Epithelial cell of proximal tubule (primary cell): ENCODE measurements at regions not wholly inside any gene's neighbourhood (a gene's known extent, or its start where the extent isn't known, plus 50 kb on each side); places are given as distances from the start of the nearest gene placed in this dataset.

Source experiments
- DNase-seq: peaks from one replicate; pipeline ENCODE4 v3.0.0-alpha.2; 2011; ENCODE audit warnings: low read depth
- H3K4me3 ChIP-seq: 2 replicates; pipeline ENCODE4 v1.5.1; 2011; ENCODE audit warnings: low read depth, mild to moderate bottlenecking, low read length
- TF ChIP-seq, protein P1 (sequence below): conservative IDR thresholded peaks from 2 replicates; pipeline ENCODE4 v1.5.1; 2012; ENCODE audit warnings: low read depth, mild to moderate bottlenecking, low read length

DNA sequence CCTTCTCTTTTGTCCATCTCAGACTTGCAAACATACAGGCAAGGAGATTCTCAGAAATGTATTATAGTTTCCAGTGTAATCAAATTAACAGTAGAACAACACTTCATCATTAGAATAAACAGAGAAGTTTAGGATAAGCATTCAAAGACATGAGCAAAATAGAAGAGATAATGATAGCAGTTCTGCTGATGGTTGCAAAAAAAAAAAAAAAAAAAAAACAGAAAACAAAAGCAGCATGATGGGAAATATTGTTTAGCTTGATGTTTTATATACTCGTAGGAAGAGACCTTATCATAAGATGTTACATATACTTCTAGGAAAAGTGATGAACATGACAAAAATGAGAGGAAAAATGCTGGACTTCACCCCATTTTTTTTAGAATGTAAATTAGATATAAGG is 1356.2 kb downstream of the MAT2B start:
- TF ChIP-seq, protein P1, sequence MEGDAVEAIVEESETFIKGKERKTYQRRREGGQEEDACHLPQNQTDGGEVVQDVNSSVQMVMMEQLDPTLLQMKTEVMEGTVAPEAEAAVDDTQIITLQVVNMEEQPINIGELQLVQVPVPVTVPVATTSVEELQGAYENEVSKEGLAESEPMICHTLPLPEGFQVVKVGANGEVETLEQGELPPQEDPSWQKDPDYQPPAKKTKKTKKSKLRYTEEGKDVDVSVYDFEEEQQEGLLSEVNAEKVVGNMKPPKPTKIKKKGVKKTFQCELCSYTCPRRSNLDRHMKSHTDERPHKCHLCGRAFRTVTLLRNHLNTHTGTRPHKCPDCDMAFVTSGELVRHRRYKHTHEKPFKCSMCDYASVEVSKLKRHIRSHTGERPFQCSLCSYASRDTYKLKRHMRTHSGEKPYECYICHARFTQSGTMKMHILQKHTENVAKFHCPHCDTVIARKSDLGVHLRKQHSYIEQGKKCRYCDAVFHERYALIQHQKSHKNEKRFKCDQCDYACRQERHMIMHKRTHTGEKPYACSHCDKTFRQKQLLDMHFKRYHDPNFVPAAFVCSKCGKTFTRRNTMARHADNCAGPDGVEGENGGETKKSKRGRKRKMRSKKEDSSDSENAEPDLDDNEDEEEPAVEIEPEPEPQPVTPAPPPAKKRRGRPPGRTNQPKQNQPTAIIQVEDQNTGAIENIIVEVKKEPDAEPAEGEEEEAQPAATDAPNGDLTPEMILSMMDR, result no peak
- no peak for DNase-seq
- no peak overlapping the region for H3K4me3 ChIP-seq

DNA sequence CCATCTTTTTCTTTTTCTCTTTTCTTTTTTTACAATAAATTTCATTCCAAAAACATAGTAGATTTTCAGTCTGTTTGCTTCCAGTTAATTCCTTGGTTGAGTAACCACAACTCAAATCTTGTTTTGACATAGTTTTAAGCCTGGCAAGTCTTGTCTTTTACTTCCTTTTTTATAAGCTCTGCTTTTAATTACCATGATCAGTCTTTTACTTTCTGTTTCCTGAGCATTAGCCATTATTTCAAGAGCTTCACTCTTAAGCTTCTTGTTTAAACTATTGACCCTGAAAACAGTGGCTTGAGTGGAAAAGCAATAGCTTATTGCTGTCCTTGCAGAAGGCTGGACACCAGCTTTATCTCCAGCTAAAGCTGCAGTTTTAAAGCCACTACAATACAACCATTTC is 1363.3 kb downstream of the MAT2B start:
- no peak for DNase-seq
- no peak overlapping the region for H3K4me3 ChIP-seq
- TF ChIP-seq, protein P1, result no peak

DNA sequence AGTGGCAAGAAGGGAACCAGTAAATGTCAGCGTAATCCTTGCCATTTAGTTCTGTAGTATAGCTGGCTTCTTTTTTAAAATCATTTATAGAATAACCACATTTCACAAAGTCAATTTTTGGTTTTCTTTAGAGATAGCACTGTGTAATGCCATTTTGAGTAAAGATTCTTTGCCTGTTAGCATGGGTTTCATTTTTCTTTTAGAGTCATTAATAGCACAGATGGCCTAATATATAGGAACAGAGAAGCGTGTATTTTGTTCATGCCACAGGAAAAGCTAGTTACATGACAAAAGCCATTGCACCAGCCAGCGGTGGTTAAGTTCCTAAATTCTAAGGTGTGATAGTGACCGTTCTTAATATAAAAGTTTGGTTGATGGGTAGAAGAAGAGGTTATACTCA is 1363.9 kb downstream of the MAT2B start:
- H3K4me3 ChIP-seq, result no peak overlapping the region
- TF ChIP-seq, protein P1, result no peak

DNA sequence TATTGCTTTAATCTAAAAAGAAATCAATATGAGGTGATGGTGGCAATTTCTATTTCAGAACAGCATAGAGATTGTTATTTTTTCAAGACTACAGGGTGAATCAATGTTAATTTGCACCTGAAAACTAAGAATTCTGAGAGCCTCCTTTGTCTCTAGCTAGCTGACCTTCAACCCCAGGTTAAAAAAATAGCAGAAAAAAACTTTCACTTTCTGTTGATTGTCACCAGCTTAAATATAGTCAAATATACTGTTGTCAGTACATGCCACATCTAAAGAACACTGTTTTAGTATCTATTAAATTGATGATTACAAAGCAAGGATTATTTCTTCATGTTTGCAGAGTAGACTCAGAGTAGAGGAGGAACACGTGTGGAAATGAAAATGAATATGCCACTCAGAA is 1371.4 kb downstream of the MAT2B start:
- no peak for DNase-seq
- H3K4me3 ChIP-seq, result no peak overlapping the region
- TF ChIP-seq, protein P1, result no peak

More for the DNA sequence above, 1363.9 kb downstream of the MAT2B start:
- DNase-seq, result no peak

DNA sequence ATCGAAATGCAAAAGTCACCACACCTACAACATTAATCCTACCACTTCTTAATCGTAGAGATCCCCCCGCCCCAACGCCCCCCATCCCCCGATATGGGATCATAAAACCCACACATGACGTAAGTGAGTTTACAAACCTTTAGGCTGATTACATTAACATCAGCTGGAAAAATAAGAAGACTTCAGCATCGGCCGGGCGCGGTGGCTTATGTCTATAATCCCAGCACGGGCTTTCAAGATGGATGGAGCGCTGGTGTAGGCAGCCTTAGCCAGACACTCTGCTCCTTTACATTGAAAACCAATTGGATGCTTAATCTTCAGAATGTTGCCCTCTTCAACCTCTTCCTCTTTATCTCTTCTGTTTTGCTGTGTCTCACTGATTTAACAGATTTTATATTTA is 1376.0 kb downstream of the MAT2B start:
- no peak overlapping the region for H3K4me3 ChIP-seq
- no peak for DNase-seq
- TF ChIP-seq, protein P1, result no peak

DNA sequence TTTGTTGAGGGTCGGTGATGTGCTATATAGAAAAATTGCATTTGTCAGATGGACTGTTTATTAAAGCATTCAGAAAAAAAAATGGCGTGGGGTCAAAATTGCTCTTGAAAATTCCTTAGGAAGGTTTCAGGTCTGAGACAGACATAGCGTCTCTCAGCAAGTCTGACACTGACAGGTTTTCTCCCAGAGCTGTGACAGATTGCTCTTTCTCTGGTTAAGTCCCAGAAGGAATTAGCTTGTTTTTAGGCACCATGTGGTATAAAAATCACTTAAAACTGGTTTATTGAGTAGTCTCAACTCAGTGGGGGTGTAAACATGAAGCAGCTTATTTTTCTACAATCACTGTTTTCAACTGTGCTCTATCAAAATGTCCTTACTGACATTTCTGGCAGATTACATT is 1379.8 kb downstream of the MAT2B start:
- DNase-seq, result no peak
- TF ChIP-seq, protein P1, result no peak
- H3K4me3 ChIP-seq, result no peak overlapping the region

DNA sequence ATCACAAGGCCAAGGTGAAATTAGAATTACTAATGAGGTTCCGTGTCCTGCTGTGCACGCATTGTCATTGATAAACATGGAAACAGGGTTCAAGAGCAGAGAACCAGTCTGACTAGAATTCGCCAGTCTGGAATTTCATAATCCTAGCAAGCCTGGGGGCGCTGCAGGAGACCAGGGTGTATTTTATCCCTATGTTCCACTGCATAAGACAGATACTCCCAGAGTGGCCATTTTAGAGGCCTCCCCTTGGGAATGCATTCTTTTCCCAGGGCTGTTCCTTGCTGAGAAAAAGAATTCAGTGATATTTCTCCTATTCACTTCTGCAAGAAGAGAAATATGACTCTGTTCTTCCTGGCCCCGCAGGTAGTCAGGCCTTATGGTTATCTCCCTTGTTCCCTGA is 1387.7 kb downstream of the MAT2B start:
- no peak for DNase-seq

More for the DNA sequence above, 1387.7 kb downstream of the MAT2B start:
- no peak overlapping the region for H3K4me3 ChIP-seq
- TF ChIP-seq, protein P1, result no peak
